Keratinocyte (primary cell): ENCODE measurements at regions not wholly inside any gene's neighbourhood (a gene's known extent, or its start where the extent isn't known, plus 50 kb on each side); places are given as distances from the start of the nearest gene placed in this dataset.

Experiments
- DNase-seq: peaks from one replicate; pipeline ENCODE4 v3.0.0-alpha.2; 2011; ENCODE audit warnings: low read depth, missing footprints, low spot score
- FAIRE-seq: peaks from 2 replicates; lab custom pipeline; 2011; peaks lifted over from hg19 to GRCh38; lab: Jason Lieb, UNC
- H2AFZ ChIP-seq: 2 replicates; pipeline ENCODE4 v1.6.0; 2012; ENCODE audit warnings: low read length, control low read depth, inconsistent platforms; ENCODE audit not compliant: control insufficient read depth
- H3K27ac ChIP-seq: 2 replicates; pipeline ENCODE4 v1.5.1; 2011; ENCODE audit warnings: low read length; ENCODE audit not compliant: control insufficient read depth, insufficient read depth
- H3K27me3 ChIP-seq: 3 replicates; pipeline ENCODE4 v1.6.0; 2011; ENCODE audit warnings: low read length; ENCODE audit not compliant: control insufficient read depth, insufficient read depth; ENCODE audit errors: extremely low read depth
- H3K36me3 ChIP-seq, 2 experiments: 2 replicates in 1 of 2; 3 replicates in 1 of 2; pipeline ENCODE4 v1.5.1; 2011; ENCODE audit warnings: low read length in 2 of 2, mild to moderate bottlenecking in 1 of 2; ENCODE audit not compliant: control insufficient read depth in 2 of 2, insufficient read depth in 2 of 2; ENCODE audit errors: extremely low read depth in 1 of 2
- H3K4me1 ChIP-seq: 3 replicates; pipeline ENCODE4 v1.5.1; 2011; ENCODE audit warnings: low read length; ENCODE audit not compliant: control insufficient read depth, insufficient read depth; ENCODE audit errors: extremely low read depth
- H3K4me2 ChIP-seq: 3 replicates; pipeline ENCODE4 v1.6.0; 2011; ENCODE audit warnings: low read depth, low read length; ENCODE audit not compliant: control insufficient read depth, insufficient read depth; ENCODE audit errors: extremely low read depth
- H3K4me3 ChIP-seq, 3 experiments: fragments of 200-600 bp in 1 of 3; sonication (generic) in 1 of 3; 2 replicates in 2 of 3; 3 replicates in 1 of 3; pipeline ENCODE4 v1.5.1; 2011 to 2016; ENCODE audit warnings: low read length in 3 of 3, mild to moderate bottlenecking in 3 of 3, control low read depth in 2 of 3, inconsistent platforms in 1 of 3, low read depth in 1 of 3, mixed read lengths in 1 of 3, mixed run types in 1 of 3, moderate library complexity in 1 of 3; ENCODE audit not compliant: control insufficient read depth in 2 of 3, insufficient read depth in 2 of 3; ENCODE audit errors: extremely low read depth in 1 of 3
- H3K79me2 ChIP-seq: 2 replicates; pipeline ENCODE4 v1.6.0; 2012; ENCODE audit warnings: low read length; ENCODE audit not compliant: control insufficient read depth, insufficient read depth
- H3K9ac ChIP-seq: 3 replicates; pipeline ENCODE4 v1.6.0; 2011; ENCODE audit warnings: low read length; ENCODE audit not compliant: control insufficient read depth, insufficient read depth; ENCODE audit errors: extremely low read depth
- H3K9me1 ChIP-seq: 3 replicates; pipeline ENCODE4 v1.6.0; 2011; ENCODE audit warnings: low read length; ENCODE audit not compliant: control insufficient read depth, insufficient read depth; ENCODE audit errors: extremely low read depth
- H3K9me3 ChIP-seq: 2 replicates; pipeline ENCODE4 v1.5.1; 2012; ENCODE audit warnings: low read depth, low read length; ENCODE audit not compliant: control insufficient read depth
- H4K20me1 ChIP-seq: 3 replicates; pipeline ENCODE4 v1.6.0; 2011; ENCODE audit warnings: low read length; ENCODE audit not compliant: control insufficient read depth, insufficient read depth; ENCODE audit errors: extremely low read depth
- CTCF ChIP-seq, 3 experiments: IDR thresholded peaks in 1 of 3; conservative IDR thresholded peaks in 1 of 3; optimal IDR thresholded peaks in 1 of 3; 2 replicates in 2 of 3; 3 replicates in 1 of 3; pipeline versions ENCODE3 to v1.5.1; 2011; ENCODE audit warnings: low read length in 3 of 3, mild to moderate bottlenecking in 3 of 3, moderate library complexity in 2 of 3, control low read depth in 1 of 3, inconsistent platforms in 1 of 3; ENCODE audit not compliant: insufficient read depth in 2 of 3; ENCODE audit errors: extremely low read depth in 1 of 3
- EZH2 ChIP-seq: IDR thresholded peaks from one replicate; pipeline ENCODE4 v1.6.1; 2012; ENCODE audit warnings: inconsistent platforms, mild to moderate bottlenecking, low read length, moderate library complexity
- dilution Hi-C: fragments of 300-500 bp; cut with MboI; formaldehyde crosslinking; loops from one replicate; pipeline ENCODE4 v1.7.0; 2020; ENCODE audit warnings: low sequenced_read_pairs; ENCODE audit not compliant: extremely low pct_ligation_motif_present

GRCh38 chr6:167505782-167506181 is 180.9 kb downstream of the TTLL2 start:
- Histone ChIP-seq H3K79me2 (no peaks in the 10 kb centered on the region), H3K9me1 (no peaks in the 10 kb centered on the region), H2AFZ (no peak overlapping the region), H3K27me3 (no peaks in the 10 kb centered on the region), H3K4me2 (no peak overlapping the region), H4K20me1 (no peaks in the 10 kb centered on the region), H3K27ac (no peak overlapping the region), H3K36me3 (no peaks in the 10 kb centered on the region), H3K9ac (no peak overlapping the region), H3K9me3 (peaks cover 5% of the 10 kb centered on the region), H3K4me3 (no peak overlapping the region), H3K4me1 (no peaks in the 10 kb centered on the region)
- no peak for TF ChIP-seq EZH2
- TF ChIP-seq CTCF (optimal IDR thresholded peaks at IDR 0.05 in 1 of 3, IDR thresholded peaks at IDR 0.05 in 1 of 3, conservative IDR thresholded peaks at IDR 0.05 in 1 of 3; ENCODE audit: extremely low read depth in 1 of 3, insufficient read depth in 2 of 3, low read length in 3 of 3) = no peak
- dilution Hi-C loops = no loop called here
- no peak for DNase-seq
- FAIRE-seq = no peak

GRCh38 chr6:167506443-167507301 is 181.8 kb downstream of the TTLL2 start:
- Histone ChIP-seq H3K9me1 (no peaks in the 10 kb centered on the region), H3K79me2 (no peaks in the 10 kb centered on the region), H3K9ac (no peak overlapping the region), H3K4me2 (no peak overlapping the region), H3K4me1 (no peaks in the 10 kb centered on the region), H2AFZ (no peak overlapping the region), H3K27ac (no peak overlapping the region), H3K36me3 (no peaks in the 10 kb centered on the region), H3K27me3 (no peaks in the 10 kb centered on the region), H3K9me3 (peaks cover 5% of the 10 kb centered on the region), H3K4me3 (no peak overlapping the region), H4K20me1 (no peaks in the 10 kb centered on the region)
- no peak for FAIRE-seq
- dilution Hi-C loops = no loop called here
- DNase-seq = no peak
- TF ChIP-seq CTCF (optimal IDR thresholded peaks at IDR 0.05 in 1 of 3, IDR thresholded peaks at IDR 0.05 in 1 of 3, conservative IDR thresholded peaks at IDR 0.05 in 1 of 3; ENCODE audit: extremely low read depth in 1 of 3, insufficient read depth in 2 of 3, low read length in 3 of 3) (no peak), EZH2 (no peak)
